Activated gamma-delta T cell (primary cell): ENCODE measurements at regions not wholly inside any gene's neighbourhood (a gene's known extent, or its start where the extent isn't known, plus 50 kb on each side); places are given as distances from the start of the nearest gene placed in this dataset.
"Not testable (repeated sequence)": the region's sequence is repeated elsewhere in the genome, so short reads cannot be mapped to it uniquely, and the experiment has no call there.

Experiments used
- DNase-seq: peaks from one replicate; lab custom pipeline; 2025; lab: John Stamatoyannopoulos, UW

DNA sequence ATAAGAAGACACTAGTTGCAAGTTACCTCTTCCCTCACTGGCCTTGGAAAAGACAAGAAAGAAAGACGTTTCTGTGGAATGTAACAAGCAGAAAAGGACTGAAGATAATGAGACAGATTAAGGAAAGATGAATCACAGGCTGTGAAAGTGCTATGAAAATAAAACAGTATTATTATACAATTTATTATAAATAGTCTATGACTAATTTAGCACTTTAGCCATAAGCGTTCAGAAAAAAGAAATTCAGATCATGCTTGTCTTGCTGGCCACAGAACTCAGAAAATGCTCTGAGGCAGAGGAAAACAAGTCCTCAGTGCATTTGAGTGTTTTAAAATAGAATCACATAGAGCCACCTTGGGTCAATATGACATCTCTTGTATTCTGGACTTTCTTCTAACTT lies 174.8 kb upstream of the NBPF9 start:
- DNase-seq = not testable (repeated sequence)

- not testable (repeated sequence) for DNase-seq
Observed at GRCh38 chr1:149279015-149279414, 175.7 kb upstream of the NBPF9 start.

DNA sequence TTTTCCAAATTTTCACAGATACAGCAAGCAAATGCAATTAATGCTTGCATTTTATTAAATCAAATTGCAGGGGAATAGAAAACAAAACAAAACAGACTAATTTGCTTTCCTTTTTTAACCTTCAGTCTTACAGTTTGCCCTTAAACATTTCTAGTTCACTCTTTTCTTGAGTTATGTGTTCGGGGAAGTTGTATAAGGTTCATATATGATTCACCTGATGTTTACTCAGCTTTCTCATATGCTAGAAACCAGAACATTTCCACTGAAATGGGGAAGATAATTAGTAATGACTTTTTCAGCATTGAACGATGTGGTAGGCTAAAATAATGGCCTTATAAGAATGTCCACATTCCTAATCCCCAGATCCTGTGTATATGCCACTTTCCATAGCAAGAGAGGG lies 176.2 kb upstream of the NBPF9 start:
- not testable (repeated sequence) for DNase-seq

- DNase-seq = not testable (repeated sequence)
Observed at GRCh38 chr1:149284773-149285172, 181.4 kb upstream of the NBPF9 start.

- DNase-seq = not testable (repeated sequence)
Observed at GRCh38 chr1:149285205-149285604, 181.9 kb upstream of the NBPF9 start.

DNA sequence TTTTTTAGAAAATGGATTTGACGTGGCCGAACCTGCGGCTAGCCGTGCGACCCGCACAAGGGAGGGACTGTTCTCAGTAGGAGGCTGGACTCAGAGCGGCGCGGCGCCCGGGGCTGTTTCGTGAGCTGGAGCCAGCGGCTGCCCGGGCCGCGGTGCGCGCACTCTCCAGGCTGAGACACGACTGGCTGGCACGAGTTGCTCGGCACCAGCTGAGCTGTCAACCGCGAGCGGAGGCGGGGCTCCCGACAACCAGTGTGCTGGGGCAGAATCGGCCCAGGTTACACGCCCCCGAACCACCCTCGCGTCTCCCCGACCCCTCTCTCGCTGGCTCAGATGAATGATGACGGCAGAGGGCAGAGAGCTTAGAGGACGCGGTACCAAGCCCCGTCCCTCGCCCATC lies 182.3 kb upstream of the NBPF9 start:
- not testable (repeated sequence) for DNase-seq

GRCh38 chr1:149288580-149288979 lies 185.2 kb upstream of the NBPF9 start:
- DNase-seq = not testable (repeated sequence)

DNA sequence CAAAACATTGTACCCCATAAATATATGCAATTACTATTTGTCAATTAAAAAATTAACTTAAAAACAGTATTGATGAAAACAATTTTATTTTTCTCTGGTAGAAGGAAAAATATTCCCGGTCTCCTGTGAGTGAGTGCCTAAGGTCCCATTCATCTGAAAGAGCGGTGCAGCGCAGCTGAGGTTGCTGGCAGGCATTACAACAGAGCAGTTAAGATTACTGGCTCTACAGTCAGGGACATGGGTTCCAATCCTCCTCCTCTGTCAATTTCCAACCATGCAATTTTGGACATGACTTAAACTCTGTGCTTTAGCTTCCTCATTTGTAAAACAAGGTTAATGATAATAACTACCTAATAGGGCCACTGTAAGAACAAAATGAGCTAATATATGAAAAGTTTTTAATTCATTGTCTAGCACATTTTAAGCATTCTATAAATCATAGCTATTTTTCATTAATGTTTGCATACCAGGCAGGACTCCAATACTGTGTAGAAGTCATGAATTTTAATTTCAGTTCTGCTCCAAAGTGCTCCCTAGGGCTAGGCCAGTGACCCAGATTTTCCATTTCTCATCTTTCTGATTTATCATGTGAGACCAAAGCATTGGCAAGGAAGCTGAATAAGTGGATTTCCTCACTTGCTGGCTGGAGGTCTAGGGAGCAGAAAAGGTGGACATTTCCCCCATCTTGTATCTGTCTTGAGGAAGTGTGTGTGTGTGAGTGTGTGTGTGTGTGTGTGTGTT lies 174.2 kb upstream of the NBPF19 start:
- not testable (repeated sequence) for DNase-seq

- DNase-seq = not testable (repeated sequence)
Observed at GRCh38 chr1:149301282-149301681, 173.6 kb upstream of the NBPF19 start.

- DNase-seq = not testable (repeated sequence)
Observed at GRCh38 chr1:149304796-149305195, 170.0 kb upstream of the NBPF19 start.

DNA sequence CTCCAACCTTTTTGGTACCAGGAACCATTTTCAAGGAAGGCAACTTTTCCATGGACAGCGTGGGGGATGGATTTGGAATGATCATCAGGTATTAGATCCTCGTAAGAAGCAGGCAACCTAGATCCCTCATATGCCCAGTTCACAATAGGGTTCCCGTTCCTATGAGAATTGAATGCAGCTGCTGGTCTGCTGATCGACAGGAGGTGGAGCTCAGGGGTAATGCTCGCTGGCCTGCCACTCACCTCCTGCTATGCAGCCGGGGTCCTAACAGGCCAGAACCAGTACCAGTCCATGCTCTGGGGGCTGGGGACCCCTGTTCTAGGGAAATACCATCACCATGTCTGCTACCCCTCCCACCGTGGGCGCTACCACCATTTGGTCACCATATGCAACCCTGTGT lies 167.2 kb upstream of the NBPF19 start:
- DNase-seq = not testable (repeated sequence)

- DNase-seq = not testable (repeated sequence)
Observed at GRCh38 chr1:149314921-149315320, 159.9 kb upstream of the NBPF19 start.

DNA sequence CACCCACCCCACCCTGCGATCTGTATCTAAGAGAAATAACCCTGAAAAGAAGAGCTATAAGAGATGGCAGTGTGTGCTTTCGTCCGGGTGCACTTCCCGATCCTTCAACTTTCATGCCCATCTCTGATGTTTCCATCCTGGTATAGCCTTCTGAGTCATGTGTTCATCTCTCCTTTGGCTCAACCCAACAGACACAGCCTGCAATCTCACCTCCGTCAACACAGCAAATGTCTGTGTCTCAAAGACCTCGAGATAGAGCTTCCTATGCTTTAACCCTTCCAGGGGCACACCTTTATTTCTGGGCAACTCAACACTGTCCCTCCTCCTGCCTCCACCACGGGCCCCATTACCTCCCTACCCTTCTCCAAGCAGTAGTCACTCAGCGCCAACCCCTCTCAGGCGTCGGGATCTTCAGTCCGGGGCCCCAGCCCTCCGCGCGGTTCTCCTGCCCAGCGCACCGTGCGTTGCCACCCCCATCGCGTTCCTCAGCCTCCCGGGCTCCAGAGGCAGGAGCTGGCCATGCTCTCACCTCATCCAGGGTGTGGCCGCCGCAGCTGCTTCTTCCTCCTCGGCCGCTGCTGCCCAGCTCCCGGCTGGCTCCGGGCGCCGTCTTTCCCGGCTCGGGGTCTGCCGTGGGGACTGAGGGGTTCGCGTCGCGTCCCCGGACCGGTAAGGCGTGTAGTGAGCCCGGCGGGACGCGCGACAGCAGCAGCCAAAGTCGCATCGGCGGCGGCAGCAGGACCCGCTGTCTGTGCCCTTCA lies 153.7 kb upstream of the NBPF19 start:
- DNase-seq = not testable (repeated sequence)

GRCh38 chr1:149321732-149322016 lies 153.2 kb upstream of the NBPF19 start:
- not testable (repeated sequence) for DNase-seq

- DNase-seq = not testable (repeated sequence)
Observed at GRCh38 chr1:149330081-149330335, 144.8 kb upstream of the NBPF19 start.

- DNase-seq = not testable (repeated sequence)
Observed at GRCh38 chr1:149336082-149336481, 138.8 kb upstream of the NBPF19 start.

DNA sequence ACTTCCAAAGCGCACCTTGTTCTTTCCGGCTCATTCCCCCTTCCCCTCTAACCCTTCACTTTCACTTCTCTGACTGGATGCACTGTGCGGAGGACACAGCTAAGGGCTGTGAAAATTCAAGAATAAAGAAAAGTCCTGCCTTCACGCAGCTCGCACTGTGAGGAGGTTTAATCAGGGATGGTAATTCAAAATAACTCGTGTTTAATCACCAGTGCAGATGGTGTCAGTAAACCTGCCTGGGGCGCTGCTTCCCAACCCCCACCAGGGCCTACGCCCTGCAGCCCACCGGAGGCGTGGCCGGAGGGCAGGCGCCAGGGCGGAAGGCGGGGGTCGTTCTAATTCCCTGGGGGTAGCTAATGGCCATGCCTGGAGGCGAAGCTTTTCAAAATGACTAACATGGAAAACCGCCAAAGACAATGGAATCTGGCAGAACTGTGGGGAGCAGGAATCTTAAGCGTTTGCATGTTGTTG lies 136.6 kb upstream of the NBPF19 start:
- DNase-seq = not testable (repeated sequence)

DNA sequence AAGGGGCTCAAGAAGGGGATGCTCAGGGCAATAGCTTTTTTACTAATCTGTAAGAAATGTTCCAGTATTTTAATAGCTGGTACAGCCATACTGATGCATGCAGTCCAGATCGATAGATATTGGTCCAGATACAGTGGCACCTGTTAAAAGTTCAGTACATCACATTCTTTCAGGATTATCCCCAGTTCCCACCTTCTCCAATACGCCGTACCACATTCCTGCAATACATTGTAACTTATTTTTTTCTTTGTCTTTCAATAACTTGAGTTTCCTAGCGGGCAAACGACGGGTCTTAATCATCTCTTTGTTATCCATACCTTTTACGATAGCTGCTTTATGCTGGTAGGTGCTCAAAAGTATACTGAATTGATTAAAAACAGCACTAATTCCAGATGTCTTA lies 136.1 kb upstream of the NBPF19 start:
- DNase-seq = not testable (repeated sequence)

- not testable (repeated sequence) for DNase-seq
Observed at GRCh38 chr1:149349448-149349847, 125.4 kb upstream of the NBPF19 start.

- DNase-seq = not testable (repeated sequence)
Observed at GRCh38 chr1:149352205-149352604, 122.6 kb upstream of the NBPF19 start.

DNA sequence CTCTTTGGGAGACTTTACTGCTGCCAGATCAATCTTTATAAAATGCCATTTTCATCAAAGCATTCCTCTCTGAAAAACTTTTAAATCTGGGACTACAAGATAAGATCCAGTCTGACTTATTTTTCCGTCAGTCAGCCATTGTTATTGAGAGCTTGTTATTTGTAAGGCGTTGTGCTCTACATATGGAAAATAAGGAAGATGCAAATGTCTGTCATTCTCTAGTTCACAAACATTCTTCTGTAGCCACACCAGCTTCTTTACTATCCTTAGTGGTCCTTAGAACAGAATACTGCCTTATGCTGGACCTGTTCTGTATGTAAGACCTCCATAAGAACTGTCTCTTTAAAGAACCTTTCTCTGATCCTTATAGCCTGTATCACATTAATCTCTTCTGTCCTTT lies 120.3 kb upstream of the NBPF19 start:
- not testable (repeated sequence) for DNase-seq

GRCh38 chr1:149355748-149356147 lies 119.1 kb upstream of the NBPF19 start:
- not testable (repeated sequence) for DNase-seq

DNA sequence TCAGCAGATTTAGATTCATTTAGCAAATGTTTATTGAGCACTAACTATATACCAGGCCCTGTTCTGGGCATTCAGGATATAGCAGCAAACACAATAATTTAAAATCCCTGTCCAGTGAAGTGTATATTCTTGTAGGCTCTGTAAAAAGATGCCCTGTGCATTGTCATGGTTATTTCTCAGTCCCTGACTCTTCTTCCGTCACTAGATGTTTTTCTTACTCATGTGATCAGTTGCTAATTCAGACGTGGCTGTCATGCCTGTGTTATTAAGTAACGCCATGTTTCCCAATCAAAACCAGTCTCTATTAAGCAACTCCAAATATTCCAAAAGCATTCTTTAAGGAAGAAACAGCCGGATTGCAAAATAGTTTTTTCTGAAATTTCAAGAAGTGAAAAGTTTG lies 118.7 kb upstream of the NBPF19 start:
- DNase-seq = not testable (repeated sequence)
